ENCODE measurements at regions not wholly inside any gene's neighbourhood (a gene's known extent, or its start where the extent isn't known, plus 50 kb on each side); places are given as distances from the start of the nearest gene placed in this dataset.
"Not testable (repeated sequence)": the region's sequence is repeated elsewhere in the genome, so short reads cannot be mapped to it uniquely, and the experiment has no call there.

DNA sequence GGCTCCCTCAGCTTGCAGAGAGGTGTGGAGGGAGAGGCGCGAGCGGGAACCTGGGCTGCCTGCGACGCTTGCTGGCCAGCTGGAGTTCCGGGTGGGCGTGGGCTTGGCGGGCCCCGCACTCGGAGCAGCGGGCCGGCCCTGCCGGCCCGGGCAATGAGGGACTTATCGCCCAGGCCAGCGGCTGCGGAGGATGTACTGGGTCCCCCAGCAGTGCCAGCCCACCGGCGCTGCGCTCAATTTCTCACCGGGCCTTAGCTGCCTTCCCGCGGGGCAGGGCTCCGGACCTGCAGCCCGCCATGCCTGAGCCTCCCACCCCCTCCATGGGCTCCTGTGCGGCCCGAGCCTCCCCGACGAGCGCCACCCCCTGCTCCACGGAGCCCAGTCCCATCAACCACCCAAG, 301.1 kb upstream of the TMTC4 start:
- CTCF ChIA-PET (ENCODE audit: partially characterized antibody): interaction anchor here (0.9 to 1.3 kb wide), 6 partner anchors 9 to 281 kb away, joined by 3 to 4 read pairs (median 3); no protein-coding TSS in a partner anchor
- not testable (repeated sequence) for H3K56ac ChIP-seq (replicated peaks; ENCODE audit: insufficient read length, low read depth, low read length)
- no CpG with 5 or more reads among the region's 31 CpGs for WGBS, 2 experiments (ENCODE audit: extremely low coverage in 1 of 2, insufficient coverage in 1 of 2, insufficient read length in 1 of 2, insufficient replicate concordance in 2 of 2, low coverage in 1 of 2, low lambda C conversion rate in 2 of 2, missing lambda C conversion rate in 1 of 2)

More for the DNA sequence above, 301.1 kb upstream of the TMTC4 start:
- H2BK120ac ChIP-seq (replicated peaks; ENCODE audit: low read depth, low read length); H4K91ac ChIP-seq (replicated peaks; ENCODE audit: insufficient read length, low read length); H3K9me3 ChIP-seq (ENCODE audit: insufficient read depth in 2 of 2, low read depth in 1 of 2, low read length in 1 of 2); H3K79me2 ChIP-seq (ENCODE audit: control insufficient read depth in 1 of 2, insufficient read depth in 2 of 2, low read length in 2 of 2); H2AK5ac ChIP-seq (ENCODE audit: low read depth, low read length); H3K4me3 ChIP-seq (ENCODE audit: extremely low read depth in 1 of 4, insufficient read depth in 2 of 4, low read depth in 3 of 4, low read length in 4 of 4); FAIRE-seq; H3K4ac ChIP-seq (replicated peaks; ENCODE audit: insufficient read length, low read depth, low read length); H2BK12ac ChIP-seq (ENCODE audit: low read depth, low read length); H4K20me1 ChIP-seq (replicated peaks in 1 of 2; ENCODE audit: control insufficient read depth in 1 of 2, insufficient read depth in 2 of 2, low read length in 2 of 2); POLR2A ChIA-PET (ENCODE audit: partially characterized antibody); H2BK20ac ChIP-seq (ENCODE audit: low read length); H2AFZ ChIP-seq (ENCODE audit: low read length); H3K23ac ChIP-seq (ENCODE audit: insufficient read length); H3K36me3 ChIP-seq (ENCODE audit: control insufficient read depth in 2 of 4, insufficient read depth in 4 of 4, low read length in 3 of 4); H3K27ac ChIP-seq (ENCODE audit: low read depth, low read length); H2BK15ac ChIP-seq (ENCODE audit: low read length); H3K79me1 ChIP-seq (ENCODE audit: low read depth, low read length); DNase-seq (ENCODE audit: low read depth in 1 of 2, low spot score in 2 of 2); H3K27me3 ChIP-seq (replicated peaks in 1 of 4; ENCODE audit: control insufficient read depth in 3 of 4, extremely low read depth in 1 of 4, insufficient read depth in 3 of 4, low read length in 3 of 4); H3K4me2 ChIP-seq (ENCODE audit: insufficient read depth in 1 of 2, low read depth in 2 of 2, low read length in 2 of 2); H3K4me1 ChIP-seq (replicated peaks in 1 of 4; ENCODE audit: control insufficient read depth in 3 of 4, insufficient read depth in 4 of 4, low read length in 3 of 4); H3K9ac ChIP-seq (replicated peaks in 1 of 4; ENCODE audit: extremely low read depth in 1 of 4, low read depth in 3 of 4, low read length in 3 of 4); H3K23me2 ChIP-seq (ENCODE audit: low read depth, low read length); H4K8ac ChIP-seq (ENCODE audit: extremely low read depth, insufficient read depth, low read length); H3K14ac ChIP-seq (ENCODE audit: insufficient read length); H3K18ac ChIP-seq (ENCODE audit: extremely low read depth, low read length); H2BK5ac ChIP-seq (ENCODE audit: low read depth, low read length); H4K5ac ChIP-seq (ENCODE audit: insufficient read length, low read depth, low read length): not testable (repeated sequence)
